ENCODE measurements at regions not wholly inside any gene's neighbourhood (a gene's known extent, or its start where the extent isn't known, plus 50 kb on each side); places are given as distances from the start of the nearest gene placed in this dataset.

DNA sequence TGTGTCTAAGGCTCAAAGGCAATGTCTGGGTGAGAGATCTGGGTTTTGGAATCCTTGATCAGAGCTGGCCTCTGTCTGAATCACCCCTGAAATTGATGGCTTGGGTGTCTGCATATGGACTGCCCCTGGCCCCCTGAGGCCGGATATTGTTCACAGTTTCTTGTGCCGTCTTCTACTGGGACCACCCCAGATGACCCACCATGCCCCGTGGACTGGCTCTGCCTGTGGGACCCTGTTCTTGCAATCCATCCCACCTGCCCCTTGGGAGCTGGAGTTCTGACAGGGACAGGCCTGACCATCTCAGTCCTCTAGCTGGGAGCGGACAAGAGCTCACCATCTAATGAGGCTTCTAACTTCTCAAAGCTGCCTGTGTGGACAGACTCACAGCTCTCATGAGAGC is 119.9 kb downstream of the FAM43A start:
- DNase-seq (ENCODE audit: low read depth) = no peak

DNA sequence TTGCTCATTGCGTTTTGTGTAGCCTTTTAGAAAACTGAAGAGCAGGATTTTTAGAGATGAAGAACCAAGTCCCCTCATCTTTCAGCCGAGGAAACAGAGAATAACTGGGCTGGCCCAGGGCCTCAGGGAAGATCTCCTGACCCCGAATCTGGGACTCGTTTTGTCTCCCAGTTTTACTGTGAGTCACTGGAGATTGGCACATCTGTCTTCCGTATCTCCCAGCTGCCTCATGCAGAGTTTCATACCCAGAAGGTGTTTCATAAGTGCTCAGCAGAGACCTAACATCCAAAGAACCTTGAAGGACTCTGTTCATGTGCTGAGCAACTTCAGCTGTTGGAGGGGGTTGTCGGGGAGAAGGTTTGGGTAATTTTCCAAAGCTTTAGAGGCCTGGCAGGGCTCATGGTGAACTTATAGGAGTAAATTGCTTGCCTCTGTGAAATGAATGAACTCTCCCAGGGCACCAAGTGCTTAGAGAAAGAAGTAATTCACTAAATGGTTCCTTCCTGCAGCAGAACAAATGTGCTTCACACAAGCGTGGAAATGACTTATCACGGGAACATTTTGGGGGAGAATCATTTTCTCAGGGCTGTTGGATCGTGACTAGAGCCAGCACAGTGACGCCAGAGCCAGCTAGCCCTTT is 121.4 kb downstream of the FAM43A start:
- DNase-seq (ENCODE audit: low read depth) = no peak

DNA sequence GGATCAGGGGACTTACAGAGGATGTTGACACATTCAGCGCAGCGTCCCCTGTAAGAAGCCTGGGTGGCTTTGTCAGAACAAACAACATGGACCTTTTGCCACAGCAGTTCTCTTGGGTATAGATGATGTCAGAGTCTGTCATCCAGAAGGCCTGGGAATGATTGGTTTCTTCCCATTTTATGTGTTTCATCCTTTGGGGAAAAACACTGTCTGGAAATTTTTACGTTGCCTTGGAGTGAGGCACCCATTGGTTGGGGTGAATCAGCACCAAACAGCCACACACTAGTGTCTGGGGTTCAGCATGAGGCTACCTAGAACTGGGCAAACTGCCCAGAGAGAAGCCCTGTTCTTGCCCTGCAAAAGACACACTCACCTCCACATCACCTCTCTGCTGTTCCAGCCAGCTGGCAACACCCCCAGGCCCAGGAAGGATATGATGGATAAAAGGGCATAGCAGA is 123.0 kb downstream of the FAM43A start:
- DNase-seq (ENCODE audit: low read depth) = no peak

DNA sequence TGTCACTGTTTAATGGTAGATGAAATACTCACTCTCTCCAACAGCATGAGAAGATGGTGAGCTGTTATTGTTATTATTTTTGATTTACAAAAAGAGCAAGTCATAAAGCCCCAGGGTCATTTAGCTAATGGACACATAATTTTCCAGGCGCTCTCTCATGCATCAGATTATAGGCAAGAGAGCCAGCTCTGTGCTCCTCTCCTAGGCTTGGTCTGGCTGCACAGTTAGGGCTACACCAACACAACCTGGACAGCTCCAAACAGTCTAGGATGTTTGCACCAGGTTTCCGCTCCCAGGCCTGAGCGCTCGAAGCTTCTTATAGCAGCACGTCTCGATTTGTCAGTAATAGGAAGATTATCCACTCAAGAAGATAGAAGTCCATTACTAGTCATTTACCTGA is 123.7 kb downstream of the FAM43A start:
- DNase-seq (ENCODE audit: low read depth) = no peak

DNA sequence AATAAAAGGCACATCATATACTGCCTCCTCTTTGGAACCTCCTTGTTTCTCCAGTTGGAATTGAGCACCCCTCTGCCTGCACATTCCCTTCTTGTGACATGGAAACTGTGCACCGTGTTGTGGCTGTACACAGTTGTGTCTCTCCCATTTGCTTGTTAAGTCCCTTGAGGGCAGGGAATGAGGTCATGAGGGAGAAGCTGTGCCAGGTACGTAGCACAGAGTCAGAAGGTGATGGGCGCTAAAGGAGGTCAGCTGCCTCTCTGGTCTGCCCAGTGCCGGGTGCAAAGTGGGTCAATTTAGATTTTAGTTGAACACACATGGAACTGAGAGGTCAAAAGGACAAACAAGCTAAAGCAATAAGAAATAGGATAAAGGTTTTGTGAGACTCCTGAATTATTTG is 124.4 kb downstream of the FAM43A start:
- no peak for DNase-seq (ENCODE audit: low read depth)

DNA sequence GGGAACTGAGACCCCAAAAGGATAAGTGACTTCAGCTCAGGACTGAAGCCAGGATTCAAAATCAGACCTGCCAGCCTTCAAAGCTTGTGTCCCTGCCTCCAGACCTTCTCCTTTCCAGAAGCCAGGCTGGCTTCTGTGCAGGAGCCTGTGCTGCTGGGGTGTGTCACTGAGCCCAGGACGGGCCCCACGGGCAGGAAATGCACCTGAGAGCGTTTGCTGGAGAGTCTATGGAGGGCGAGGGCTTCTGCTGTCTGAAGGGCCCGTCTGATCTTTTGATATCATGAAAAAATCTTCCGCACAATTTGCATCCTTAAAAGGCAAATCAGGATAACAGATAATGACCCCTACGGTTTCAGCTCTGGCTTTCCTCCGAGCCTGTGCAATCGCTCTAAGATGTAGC is 125.4 kb downstream of the FAM43A start:
- DNase-seq (ENCODE audit: low read depth) = no peak

DNA sequence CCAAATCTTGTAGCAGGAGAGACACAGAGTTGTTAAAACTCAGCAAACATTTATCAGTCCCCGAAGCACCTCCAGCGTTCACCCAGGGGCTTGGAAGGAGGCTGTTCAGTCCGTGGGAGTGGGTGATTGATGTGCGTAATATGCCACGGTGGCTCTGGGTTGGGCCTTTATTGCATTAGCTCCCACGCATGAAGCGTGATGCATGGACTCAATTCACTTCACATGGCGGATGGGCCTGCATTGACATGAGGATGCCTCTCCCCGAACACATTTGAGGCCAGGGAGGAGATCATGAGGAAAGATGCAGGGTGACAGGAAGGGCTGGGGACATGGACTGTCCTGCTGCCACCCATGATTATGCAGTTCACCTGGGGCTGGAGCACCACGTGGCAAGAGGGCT is 126.5 kb downstream of the FAM43A start:
- DNase-seq (ENCODE audit: low read depth) = no peak

DNA sequence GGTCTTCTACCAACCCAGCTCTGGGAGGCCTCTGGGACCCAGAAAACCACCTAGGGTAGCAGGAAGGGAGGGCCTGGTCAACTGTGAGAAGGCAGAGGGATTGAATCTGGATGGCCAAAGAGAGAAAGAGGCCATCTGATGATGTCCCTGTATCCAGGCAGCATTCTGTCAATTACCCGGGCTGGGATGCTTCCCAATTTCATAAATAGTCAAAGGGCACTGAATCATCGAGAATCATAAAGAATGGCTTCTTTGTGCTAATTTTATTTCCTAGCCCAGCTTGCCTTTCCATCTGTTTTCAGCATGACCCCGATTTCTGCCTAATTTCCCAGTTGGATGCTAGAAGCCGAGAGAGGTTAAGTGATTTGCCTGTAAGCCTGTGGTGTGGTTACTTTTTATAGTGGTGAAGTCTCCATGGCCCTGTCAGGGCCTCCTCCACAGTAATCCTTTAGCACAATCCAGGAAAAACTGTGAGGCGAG is 129.2 kb downstream of the FAM43A start:
- no peak for DNase-seq (ENCODE audit: low read depth)

DNA sequence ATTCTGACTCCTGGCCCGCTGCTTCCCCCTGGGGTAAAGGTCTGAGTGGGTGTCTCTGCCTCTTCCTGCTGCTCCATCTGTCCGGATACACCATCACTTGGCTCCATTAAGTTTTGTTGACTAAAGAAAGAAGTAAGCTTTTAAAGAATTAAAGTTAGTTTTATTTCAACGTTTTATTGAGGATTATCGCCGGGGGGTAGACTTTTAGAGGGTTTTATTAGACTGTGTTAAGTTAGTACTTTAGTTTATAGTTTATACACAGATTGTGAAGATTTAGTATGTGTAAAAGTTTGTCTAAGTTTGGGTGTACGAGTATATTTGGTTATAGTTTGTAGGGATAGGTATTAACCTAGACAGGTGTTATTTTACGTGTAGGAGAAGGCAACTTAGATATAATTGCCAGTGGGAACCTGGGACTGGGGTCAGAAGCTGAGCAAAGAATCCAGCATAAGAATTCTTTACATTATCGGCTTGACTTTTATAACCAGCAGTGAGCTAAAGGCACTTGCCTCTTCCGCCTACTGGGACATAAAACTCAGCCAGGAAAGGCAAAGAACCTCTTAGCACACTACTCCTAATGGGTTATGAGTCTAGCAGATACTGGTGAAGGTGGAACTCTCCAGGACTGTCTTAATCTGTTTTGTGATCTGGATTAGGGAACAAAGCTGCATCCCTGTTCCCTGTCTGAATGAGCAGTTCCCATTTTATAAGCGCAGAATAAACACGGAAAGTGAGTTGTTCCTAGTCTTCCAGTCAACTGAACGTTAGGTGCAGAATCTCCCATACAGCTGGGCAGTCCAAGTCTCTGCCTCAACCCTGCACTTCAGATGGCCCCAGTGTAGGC is 131.3 kb downstream of the FAM43A start:
- DNase-seq (ENCODE audit: low read depth) = no peak

DNA sequence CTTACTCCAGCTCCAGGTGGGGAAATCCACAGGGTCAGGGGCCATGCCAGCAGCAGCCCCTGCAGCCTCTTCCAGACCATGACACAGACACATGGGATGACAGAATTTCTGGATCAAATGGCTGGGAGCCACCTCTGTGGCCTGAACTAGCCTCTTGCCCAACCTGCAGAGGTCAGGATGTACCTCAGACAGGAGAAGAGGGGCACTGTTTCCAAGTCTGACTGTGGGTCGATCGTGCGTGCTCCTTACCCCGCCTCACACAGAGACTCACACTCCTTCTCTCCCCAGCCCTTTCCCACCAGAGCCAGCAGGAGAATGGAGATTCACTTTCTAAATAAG is 131.9 kb downstream of the FAM43A start:
- no peak for DNase-seq (ENCODE audit: low read depth)

DNA sequence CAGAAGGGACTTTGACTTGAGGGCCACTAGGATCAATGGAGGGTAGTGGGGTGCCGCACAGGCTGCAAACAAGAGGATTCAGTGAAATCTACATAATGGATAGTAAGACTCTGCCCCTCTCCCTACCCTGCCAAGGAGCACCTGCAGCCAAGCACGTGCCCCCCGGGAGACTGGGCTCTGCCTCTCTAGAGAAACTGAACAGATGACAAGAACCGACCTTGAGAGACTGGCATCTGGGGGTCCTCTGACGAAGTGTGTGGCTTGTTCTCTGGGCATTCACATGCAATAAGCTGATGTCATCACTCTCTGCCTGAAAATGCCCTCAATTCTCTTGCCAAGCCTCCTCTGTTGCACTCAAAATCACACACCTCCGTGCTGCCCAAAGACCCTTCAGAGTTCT is 132.3 kb downstream of the FAM43A start:
- no peak for DNase-seq (ENCODE audit: low read depth)

DNA sequence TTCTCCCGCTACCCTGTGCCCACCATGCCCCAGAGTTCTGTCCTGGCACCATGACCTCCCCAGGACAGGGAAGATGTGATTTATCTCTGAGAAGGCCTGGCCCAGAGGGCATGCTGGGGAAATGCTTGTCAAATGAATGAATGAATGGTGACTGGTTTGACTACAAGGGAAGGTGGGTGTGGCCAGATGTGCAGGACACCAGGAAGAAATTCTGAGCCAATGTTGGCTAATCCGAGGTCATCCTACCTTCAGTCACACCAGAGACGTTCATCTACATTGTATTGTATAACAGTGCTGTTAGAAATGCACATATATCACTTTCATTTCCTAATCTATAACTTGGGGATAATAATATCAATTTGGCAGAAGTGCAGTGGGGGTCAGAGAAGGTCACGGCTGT is 138.4 kb downstream of the FAM43A start:
- DNase-seq (ENCODE audit: low read depth) = no peak

DNA sequence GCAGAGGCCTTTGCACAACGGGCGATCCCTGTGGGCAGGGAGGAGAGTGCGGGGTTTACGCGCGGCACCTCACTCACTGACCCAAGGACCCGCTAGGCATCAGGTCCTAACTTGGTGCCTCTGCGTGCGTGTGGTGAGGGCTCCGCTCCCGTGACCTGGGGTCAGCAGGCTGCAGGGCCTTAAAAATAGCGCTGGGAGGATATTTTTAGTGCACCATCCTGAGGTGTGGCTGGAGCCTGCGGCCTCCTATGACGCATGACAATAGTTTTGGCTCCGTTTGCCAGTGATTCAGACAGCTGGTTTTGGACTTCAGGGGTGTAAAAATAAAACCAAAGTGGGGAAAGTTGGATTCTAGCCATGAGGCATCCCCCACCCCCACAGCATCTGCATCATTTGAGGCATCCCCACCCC is 139.0 kb downstream of the FAM43A start:
- no peak for DNase-seq (ENCODE audit: low read depth)

DNA sequence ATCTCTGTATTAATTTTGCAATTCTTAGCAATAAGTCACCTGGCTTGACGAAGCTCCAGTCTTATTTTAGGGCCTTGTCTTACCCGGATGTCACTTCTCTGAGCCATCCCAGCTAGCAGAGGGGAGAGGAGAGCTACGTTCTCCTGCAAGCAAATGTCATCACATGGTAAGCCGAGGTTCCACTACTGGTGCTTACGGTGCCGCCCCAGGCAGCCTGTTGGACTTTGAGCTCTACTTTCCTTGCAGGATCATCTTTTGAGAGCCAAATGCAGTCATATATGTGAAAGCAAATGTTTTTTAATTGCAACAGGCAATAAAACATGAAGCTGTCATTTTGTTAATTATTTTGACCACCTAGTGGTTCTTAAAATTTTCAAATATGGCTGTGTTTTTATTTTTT is 140.9 kb downstream of the FAM43A start:
- no peak for DNase-seq (ENCODE audit: low read depth)

DNA sequence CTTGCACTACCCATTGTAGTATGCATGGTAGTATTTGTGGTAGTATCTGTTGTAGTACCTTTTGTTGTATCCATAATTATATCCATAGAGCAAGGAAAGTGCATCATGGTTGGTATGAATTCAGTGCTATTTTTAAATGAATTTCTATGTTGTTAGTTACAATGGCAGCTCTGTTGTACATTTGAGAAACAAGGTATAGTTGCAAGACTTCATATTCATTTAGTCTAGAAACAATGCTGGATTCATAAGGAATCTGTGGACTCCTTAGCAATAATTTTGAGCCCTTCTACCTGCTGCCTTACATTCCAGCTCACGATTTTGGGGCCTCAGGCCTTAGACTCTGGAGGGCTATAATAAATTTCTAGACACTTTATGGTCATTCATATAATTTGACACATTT is 141.8 kb downstream of the FAM43A start:
- DNase-seq (ENCODE audit: low read depth) = no peak

DNA sequence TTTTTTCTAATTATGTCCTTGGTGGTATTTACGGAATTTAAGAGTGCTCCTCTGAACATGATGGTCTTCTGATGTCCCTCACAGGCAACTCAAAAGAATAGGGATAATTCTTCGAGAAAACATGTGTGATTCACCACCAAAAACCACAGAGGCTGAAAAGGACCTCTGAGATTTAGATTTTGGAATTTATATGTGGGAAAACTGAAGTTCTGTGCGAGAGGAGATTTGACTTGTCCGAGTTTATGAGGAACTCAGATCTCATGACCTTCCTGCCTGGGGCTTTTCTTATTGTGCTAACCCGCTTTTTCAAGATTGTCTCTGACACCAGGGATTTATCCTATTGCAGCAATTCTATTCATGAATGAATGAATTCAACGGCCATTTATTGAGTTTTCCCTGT is 142.4 kb downstream of the FAM43A start:
- DNase-seq (ENCODE audit: low read depth) = no peak

DNA sequence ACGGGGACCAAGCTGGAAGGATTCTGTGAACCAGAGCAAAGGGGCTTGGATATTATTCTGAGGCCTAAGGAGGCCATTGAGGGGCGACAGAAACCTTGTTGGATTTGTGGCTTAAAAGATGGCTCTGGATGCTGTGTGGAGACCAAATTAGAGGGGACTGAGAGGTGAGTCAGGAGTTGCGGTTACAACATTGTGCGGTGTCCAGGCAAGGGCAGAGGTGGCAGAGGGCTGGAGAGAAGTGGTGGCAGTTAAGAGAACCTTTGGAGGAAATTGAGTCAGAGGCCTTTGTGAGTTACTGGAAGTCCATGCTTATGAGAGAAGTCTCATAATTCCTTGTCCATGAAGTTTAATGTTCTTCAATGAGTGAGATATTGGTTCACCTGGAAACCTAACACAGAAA is 143.2 kb downstream of the FAM43A start:
- DNase-seq (ENCODE audit: low read depth) = no peak

DNA sequence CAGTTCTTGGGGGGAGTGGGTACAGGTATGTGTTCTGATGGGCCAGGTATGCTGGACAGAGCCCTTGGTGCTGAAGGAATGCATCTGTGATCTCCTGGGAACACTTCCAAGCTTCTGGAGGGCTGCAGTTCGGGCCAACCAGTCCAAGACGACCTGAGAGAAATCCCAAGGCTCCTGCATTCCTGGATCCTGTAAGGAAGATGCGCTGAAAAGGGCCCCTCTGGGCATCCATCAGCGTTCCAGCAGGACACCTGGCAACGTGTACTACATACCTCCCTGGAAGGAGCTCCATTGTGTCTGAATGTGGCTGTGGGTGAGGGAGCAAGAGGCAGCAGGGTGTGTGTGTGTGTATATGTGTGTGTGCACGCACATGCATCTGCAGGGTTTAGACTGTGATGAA is 144.7 kb downstream of the FAM43A start:
- DNase-seq (ENCODE audit: low read depth) = no peak

DNA sequence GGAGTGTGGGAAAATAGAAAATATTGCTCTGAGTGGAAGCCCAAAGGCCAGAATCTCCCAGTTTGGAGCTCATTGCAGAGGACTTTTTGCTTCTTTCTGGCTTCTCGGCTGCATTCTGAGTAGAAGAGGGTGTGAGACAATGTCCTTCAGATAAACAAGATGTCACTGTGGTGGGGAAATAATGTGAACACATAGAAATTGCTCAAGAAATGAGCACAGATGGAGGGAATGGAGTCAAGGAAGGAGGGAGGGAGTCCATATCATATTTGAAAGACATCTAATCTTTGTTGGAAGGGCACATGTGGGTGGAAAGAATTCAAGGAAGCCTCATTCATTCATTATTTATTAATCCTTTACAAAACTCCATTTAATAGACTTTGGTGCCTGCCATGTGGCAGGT is 145.3 kb downstream of the FAM43A start:
- DNase-seq (ENCODE audit: low read depth) = no peak

DNA sequence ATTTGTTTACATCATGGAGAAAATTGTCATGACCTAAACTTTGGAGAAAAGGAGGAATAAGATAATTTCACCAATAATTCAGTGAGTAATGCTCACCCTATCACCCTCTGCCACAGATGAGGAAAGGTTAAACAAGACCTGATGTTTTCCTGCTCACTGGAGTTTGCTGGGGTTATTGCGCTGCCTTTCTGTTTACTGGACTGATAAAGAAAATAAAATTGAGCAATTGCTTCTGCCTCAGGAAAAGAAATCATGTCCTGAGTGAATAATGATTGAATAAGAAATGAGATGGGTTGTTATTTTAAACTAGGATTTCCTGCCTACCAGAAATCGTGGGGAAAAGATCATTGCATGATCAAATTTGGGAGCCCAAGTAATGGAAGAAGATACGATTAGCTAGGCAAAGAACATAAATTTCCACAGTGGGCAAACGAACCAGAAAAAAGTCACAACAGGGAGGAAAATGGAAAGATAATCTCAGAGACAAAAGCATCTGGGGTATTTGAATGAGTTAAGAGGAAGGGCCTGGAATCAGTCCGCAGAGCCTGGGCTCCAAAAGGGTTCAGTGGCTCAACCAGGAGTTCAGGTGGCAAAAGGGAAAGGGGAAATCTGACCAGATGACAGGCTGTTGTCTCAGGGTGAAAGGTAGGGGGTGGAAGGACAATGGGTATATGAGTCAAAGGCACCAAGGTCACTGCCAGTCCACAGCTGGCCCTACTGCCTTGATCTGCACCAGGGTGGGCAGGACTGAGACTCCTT is 146.8 kb downstream of the FAM43A start:
- DNase-seq (ENCODE audit: low read depth) = no peak

DNA sequence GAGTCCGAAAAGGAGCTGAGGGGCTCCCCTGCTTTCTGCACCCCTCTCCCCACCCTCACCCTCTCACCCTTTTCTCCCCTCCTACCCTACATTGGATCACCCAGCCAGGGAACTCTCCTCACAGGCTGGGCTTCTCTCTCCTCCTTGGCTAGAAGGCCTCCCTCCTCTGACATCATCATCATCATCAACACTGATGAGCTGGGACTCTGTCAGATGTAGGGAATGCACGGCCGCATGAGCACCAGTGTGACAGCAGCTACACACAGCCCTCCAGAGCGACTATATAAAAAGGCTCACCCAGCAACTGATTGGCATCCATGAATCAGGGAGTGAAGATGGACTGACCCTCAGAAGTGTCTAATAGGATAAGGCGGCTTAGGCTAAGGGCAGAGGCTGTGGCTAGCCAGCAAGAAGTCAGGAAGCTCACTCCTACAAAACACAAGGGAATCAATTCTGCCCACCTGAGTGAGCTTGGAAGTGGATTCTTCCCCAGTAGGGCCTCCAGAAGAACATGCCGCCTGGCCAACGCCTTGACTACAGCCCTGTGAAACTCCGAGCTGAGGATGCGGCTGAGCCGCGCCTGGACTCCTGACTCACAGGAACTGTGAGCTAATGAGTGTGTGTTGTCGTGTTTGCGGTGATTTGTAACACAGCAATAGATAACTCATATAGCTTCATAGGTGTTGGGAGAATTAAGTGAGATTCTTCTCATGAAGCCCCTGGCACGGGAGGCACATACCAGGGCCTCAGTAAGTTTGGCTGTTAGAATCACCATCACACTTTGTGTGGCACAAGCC is 147.6 kb downstream of the FAM43A start:
- DNase-seq (ENCODE audit: low read depth) = no peak

DNA sequence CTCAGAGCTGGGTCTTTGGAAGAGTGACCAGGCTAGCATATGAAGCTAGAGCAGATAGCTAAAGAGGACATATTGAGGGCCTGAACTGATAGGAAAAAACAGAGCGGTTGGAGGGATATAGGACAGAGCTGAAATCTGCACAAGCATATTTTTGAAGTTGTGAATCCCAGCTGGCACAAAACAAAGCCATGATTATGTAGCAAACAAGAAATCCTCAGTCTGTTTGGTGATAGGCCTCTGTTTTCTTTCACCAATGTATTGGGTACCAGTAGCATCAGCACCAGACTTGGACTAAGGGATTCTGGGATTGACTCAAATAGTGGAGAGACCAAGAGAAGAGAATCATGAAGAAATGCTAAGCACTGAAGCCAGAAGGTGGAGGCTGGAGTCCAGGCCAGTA is 151.0 kb downstream of the FAM43A start:
- no peak for DNase-seq (ENCODE audit: low read depth)

Measured in T-helper 22 cell (primary cell).